B cell (primary cell): ENCODE measurements at regions not wholly inside any gene's neighbourhood (a gene's known extent, or its start where the extent isn't known, plus 50 kb on each side); places are given as distances from the start of the nearest gene placed in this dataset.

Source experiments
- EZH2 ChIP-seq: IDR thresholded peaks from 2 replicates; pipeline ENCODE4 v1.6.1; 2012; ENCODE audit warnings: borderline replicate concordance, low read depth, mild to moderate bottlenecking, moderate library complexity, low read length; ENCODE audit not compliant: insufficient read depth, poor library complexity, severe bottlenecking
- TF ChIP-seq, protein P1 (sequence below): fragments of 200-600 bp; IDR thresholded peaks from one replicate; pipeline ENCODE4 v1.8.0; 2022; ENCODE audit warnings: antibody characterized with exemption, mild to moderate bottlenecking

- TF ChIP-seq, protein P1, sequence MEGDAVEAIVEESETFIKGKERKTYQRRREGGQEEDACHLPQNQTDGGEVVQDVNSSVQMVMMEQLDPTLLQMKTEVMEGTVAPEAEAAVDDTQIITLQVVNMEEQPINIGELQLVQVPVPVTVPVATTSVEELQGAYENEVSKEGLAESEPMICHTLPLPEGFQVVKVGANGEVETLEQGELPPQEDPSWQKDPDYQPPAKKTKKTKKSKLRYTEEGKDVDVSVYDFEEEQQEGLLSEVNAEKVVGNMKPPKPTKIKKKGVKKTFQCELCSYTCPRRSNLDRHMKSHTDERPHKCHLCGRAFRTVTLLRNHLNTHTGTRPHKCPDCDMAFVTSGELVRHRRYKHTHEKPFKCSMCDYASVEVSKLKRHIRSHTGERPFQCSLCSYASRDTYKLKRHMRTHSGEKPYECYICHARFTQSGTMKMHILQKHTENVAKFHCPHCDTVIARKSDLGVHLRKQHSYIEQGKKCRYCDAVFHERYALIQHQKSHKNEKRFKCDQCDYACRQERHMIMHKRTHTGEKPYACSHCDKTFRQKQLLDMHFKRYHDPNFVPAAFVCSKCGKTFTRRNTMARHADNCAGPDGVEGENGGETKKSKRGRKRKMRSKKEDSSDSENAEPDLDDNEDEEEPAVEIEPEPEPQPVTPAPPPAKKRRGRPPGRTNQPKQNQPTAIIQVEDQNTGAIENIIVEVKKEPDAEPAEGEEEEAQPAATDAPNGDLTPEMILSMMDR = no peak
- no peak for TF ChIP-seq EZH2
Measured at GRCh38 chr6:4658486-4658885, 117.7 kb upstream of the CDYL start.
